Hematopoietic multipotent progenitor cell (in vitro differentiated cells): ENCODE measurements at regions not wholly inside any gene's neighbourhood (a gene's known extent, or its start where the extent isn't known, plus 50 kb on each side); places are given as distances from the start of the nearest gene placed in this dataset.

Experiments
- DNase-seq, 3 donors: peaks; one replicate each; pipeline ENCODE4 v3.0.0-alpha.2; 2011 to 2015; ENCODE audit warnings: low read depth in 2 of 3, low spot score in 2 of 3

DNA sequence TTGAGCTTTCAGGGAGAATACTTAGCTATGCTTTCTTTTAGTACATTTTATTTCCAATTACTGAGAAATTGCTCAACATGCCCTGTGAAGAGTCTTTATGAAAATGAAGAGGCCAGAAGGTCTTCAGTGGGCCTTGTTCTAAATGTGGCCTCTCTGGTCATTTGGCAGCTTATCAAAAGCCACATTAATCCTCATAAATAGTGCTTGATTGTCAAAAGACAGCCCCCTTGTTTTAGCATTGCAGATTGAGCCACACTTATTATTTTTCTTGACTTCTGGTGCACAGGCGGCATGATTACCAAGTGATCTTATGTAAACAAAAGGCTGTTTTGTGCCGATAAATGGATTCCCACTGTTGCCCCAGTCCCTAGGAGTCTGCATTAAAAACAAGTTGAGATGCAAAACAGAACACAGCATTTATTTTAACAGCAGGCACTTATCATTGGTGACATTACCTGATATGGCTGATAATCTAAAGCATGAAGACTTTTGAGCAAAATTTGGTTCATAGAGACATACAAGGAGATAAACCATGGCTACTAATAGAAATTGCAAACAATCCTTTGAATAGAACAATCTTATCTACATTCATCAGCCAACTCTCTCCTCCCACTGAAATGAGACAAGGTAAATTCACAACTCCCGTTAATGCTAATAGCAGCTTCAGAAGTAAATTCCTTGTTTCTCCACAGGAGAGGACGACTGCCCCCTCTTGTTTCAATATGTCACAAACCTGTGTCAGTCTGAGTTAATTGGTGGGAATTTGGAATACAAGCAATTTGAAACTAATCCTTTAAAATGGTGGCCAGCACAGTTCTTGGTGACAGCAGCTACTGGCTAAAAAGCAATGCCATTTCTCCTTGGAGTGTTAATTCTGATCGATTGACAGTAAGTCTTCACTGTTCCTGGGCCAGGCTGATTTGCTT lies 194.3 kb downstream of the NSUN3 start:
- no peak for DNase-seq

DNA sequence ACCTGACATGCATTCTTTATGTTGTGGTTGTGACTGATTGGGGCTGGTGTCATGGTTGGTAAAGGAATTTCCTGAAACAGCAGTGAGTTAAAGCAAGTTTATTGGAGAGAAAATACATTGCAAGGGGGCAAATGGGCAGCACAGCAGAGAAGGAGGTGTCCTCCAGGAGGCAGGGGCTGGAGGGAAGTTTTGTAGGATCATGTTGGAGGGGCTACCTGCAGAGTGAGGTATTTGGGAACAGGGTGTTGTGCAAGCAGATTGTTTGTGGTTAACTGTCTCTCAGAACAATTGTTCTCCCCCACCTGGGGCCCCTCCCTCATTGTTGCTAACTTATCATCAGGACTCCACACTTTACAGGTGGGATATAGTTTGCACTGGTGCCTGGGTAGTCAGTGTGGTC lies 196.0 kb downstream of the NSUN3 start:
- no peak for DNase-seq

DNA sequence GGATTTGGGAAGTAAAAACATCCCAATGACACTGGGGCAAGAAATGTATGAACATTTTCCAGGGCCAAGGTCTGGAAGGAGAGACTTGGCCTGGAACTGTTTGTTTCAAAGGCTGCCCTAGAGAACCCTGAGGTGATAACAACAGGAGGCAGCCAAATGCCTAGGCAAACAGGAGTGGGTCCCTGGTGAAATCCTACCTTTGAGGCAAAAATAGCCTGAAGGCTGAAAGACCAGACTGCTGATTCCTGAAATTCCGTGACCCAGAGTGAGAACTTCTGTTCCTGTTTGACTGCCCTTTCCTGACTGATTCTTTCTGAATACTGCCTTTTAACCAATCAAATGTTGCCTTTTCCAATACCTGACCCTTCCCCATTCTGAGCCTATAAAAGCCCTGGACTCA lies 196.4 kb downstream of the NSUN3 start:
- no peak for DNase-seq

DNA sequence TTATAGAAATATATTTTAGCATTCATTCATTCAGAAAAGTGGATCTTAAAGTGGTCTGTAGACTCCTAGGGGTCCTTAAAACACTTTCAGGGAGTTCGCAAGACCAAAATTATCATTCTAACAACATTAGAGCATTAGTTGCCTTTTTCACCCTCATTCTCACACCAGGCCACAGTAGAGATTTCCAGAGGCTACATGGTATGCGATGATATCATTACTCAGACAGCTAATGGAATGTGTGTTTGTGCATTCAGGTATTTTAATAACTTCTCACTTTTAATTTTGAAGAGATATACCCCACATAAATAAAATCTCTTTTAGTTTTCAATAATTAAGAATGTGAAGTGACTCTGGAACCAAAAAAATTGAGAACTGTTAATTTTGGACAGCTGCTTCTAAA lies 206.9 kb downstream of the NSUN3 start:
- DNase-seq, result no peak

DNA sequence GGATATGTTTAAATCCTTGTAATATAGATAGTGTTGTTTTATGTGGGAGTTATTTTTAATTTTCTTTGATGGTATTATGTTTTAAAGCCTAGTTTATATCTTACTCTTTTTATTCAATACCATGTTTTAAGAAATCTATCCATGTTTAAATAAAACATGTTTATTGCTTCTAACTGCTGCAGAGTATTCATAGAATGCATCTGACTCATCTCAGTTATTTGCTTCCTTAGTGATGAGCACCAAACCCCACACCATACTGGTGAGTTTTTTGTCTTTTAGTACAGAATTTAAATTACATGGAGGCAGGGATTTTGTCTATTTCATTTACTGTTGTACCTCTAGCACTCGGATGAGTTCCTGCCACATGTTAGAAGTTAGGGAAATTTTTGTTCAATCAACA lies 209.2 kb downstream of the NSUN3 start:
- DNase-seq, result no peak

DNA sequence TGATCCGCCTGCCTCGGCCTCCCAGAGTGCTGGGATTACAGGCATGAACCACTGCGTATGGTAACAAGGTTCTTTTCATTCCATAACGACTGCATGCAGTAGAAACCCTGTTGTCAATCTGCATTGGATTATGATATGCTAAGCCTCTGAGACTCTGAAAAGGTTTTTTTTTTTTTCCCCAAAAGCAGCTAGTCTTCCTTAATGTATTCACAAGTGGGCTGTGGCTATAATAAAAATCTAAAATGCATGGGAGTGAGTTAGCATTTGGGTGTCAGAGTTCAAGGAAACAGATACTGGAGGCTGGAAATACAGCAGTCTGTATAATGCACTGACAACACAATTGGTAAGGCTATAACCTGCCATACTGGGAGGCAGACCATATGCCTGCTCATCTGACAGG lies 218.1 kb downstream of the NSUN3 start:
- no peak for DNase-seq

DNA sequence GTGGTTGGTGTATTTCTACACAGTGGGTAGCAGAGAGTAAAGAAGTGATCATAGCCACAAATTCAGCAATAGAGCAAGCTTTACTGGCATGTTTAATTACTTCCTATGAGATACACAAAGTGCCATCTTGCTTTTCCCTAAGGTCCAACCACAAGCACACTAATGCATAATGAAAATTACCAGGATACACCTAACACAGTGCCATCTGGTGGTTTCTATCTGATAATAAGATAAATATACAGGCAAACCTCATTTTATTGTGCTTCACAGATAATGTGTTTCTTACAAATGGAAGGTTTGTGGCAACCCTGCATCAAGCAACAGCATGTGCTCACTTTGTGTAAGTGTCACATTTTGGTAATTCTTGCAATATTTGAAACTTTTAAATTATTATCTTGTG lies 223.0 kb downstream of the NSUN3 start:
- DNase-seq, result peak in 2 of 3 donors; percentile 14 to 48

DNA sequence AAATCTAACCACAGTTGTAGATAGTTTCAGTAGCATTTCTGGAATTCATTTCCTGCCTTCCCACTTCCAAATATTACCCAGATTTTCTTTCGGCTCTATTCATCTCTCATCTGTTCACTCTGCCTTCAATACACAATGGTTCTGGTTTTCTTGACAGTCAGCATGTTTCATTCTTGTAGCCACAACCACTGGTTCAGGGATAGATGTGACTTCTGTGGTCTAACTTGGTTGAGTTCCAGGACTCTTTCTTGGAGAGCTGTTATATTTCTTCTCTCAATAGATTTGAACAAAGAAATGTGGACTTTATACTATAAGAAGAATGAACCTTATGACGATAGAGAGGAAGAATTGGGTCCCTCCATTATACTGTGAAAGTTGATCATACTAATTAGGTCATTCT lies 228.8 kb downstream of the NSUN3 start:
- no peak for DNase-seq

DNA sequence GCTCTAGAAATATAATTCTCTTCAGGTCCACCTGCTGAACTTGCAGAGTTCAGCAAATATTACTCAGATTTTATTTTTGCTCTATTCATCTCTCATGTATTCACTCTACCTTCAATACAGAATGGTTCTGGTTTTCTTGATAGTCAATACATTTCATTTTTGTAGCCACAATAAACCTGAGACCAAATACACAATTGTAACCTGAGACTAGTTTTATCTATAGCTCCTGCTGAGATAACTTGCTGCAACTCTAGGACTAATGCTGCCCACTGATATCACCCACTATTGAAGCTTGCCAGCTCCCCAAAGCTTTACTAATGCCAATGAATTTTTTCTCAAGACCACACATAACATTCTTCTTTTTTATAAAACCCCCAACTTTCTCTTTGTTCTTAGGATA lies 229.3 kb downstream of the NSUN3 start:
- no peak for DNase-seq

DNA sequence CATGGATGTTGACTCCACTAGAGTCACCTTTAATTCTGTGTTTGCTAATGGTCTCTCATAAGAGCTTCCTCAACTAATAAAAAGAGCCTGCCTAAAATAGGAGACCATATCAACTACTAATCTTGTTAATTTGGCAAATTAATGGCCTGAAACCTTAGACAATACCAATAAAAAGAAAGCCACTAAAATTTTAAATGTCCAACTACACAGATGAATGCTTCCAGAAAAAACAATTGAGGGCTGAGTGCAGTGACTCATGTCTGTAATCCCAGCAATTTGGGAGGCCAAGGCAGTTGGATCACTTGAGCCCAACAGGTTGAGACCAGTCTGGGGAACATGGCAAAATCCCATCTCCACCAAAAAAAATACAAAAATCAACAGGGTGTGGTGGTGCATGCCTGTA lies 230.9 kb downstream of the NSUN3 start:
- DNase-seq, result no peak

DNA sequence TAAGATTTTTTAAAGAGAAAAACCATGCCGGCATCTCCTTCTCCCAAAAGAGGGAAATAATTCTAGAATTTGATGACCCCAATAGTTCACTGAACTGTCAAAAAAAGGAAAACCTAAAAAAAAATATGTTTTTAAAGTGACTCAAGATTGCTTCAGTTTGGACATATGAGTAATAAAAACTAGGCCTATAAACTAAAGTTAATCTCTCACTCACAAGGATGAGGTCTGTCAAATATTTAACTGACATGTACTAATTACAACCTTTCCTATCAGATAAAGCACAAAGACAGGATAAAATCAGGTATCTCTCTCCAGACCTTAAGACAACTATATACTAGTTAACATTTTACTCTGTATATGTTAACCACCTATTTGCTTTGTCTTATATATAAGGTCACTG lies 231.9 kb downstream of the NSUN3 start:
- DNase-seq, result no peak

DNA sequence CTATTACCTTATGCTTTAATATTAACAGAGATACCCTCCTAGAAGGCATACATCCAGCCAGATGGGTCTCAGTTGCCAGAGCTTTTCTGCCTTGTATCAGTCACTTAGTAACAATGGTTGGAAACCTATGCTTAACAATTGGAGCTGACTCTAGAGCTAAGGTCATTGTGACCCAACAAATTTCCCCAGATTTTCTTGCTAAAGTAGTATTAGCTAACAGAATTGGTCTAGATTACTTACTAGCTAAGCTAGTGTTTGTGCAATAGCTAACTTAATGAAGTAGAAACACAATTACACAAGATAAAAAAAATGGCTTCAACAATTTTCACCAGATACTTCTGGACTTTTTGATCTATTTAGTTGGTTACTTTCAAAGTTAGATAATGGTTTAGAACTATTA lies 236.9 kb downstream of the NSUN3 start:
- no peak for DNase-seq

DNA sequence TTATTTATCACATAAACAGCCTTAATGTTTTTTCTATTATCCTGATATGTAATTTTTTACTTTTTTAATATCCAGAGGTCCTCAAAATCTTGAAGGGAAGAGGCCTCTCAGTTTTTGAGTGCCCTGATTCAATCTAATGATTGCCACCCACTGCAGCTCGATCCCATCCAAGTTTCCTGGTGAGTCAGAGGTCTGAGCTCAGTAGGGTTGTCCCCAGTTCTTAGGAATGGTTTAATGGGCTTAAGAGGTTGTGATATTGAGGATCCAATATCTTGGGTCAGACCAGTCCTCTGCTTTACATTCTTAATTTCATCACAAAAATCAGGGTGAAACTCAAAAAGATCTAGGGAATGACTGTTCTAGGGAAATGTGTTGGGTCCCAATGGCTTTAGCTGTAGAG lies 238.5 kb downstream of the NSUN3 start:
- no peak for DNase-seq

DNA sequence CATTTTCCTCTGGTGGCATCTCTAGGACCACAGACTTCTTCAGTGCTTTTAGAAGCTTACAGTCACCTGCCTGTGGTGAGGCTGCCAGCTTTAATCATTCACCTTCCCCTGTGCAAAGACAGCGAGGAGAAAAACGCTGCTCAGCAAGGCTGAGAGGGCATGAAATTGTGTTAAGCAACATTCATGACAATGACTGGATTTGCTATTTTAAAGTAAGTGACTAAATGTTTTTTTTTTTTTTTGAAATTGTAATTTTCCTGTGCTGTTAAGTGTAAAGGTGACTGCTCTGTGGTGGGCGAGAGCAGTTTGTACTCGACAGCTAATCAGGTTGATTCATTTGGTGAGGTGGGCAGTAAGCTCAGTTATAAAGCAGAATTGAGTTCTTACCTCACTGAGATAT lies 240.4 kb downstream of the NSUN3 start:
- DNase-seq, result no peak

DNA sequence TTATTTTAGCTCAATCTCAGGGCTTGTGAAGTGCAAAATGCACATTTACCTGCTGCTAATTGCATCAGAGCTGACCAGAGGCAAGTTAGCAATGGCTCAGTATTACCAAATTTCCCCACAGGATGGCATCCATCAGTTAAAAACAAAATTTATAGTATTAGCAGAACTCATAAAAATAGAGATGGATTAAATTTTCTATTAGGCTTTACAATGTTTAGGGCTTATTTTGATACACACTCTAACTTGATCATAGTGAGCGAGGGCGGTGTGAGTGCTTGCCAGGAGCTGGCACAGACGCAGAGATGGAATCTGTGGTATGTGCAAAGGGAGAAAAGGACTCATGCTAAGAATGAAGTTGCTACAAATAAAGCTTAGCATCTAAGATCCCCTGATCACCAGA lies 241.0 kb downstream of the NSUN3 start:
- DNase-seq, result peak in 1 of 3 donors; percentile 25

DNA sequence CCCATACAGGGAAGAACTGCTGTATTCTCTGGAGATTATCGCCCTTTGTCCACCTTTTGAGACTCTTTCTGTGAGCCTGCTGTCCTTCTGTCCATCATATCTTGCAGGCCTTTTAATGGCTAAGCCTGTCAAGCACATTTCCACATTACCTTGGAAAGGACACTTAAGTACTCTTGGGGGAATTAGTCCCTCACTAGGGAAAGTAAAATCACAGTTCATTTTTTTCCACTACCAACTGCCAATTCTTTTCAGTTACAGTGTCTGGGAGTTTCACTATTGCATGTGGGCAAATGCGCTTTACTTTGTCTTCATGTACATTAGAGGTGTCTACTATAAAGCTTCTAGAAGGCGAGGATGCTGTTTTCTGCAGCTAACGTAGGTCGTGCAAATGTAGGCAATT lies 242.1 kb downstream of the NSUN3 start:
- no peak for DNase-seq

DNA sequence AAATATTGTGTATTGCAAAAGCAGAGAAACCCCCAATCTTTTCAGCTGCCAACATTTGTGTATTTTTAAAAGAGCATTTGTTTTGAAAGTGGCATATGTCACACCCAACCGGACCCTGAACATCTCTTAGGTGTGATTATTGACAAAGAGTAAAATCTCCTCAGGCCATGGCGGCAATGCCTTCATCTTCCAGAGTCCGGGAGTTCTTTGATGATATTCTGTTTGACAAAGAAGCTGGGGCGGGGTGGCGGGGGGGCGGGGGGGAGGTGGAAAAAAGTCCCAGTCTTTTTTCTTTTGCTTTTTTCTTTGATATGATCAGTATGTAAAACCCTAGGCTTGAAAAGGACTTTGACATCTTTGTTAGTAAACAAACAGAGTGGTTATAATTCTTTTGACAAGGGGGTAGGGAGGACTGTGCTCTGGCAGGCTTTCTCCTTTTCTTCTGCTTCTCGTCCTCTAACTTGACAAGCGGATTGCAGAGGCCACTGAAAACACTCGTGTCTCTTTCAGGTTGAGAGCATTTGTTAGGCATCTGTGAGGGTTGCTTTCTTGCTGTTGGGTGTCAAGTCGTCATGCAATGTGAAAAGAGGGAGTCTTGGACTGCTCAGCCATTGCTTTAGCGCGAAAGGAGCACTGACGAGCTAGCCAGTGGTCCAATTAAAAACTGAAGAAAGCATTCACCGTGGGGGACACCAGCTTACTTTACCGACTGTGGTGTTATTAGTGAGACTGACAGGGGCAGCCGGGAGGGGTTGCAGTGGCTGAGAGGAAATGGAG lies 243.2 kb downstream of the NSUN3 start:
- no peak for DNase-seq

DNA sequence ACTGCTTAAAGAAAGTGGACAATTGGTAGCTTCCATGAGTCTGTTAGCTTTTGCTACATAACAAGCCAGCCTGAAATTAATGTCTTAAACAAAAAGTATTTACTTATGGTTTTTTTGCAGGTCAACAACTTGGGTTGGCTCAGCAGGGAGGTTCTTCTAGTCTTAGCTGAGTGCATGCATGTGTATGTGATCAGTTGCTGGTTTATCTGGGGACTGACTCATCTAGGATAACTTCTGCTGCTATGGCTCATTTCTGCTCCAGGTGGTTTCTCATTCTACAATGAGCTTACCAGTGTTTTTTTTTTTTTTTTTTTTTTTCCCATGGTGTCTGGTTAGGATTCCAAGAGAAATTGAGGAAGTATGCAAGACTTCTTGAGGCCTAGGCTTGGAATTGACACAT lies 244.7 kb downstream of the NSUN3 start:
- DNase-seq, result no peak

DNA sequence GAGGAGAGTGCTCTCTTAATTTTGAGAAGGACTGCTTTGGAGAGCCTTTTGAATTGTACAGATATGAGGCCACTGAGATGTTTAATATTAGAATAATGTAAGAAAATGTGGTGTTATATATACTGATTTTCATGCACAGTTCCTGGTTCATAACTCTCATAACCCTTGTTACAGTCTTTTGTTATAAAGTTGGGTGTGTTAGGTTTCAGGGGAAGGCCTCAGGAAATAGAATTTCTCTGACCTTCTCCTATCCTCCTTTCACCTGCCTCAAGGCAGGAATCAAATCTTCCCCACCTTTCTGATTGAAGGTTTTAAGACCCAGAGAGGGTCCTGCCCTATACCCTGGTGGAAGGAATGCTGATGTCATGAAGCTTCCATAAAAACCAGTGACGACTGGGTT lies 245.9 kb downstream of the NSUN3 start:
- no peak for DNase-seq

DNA sequence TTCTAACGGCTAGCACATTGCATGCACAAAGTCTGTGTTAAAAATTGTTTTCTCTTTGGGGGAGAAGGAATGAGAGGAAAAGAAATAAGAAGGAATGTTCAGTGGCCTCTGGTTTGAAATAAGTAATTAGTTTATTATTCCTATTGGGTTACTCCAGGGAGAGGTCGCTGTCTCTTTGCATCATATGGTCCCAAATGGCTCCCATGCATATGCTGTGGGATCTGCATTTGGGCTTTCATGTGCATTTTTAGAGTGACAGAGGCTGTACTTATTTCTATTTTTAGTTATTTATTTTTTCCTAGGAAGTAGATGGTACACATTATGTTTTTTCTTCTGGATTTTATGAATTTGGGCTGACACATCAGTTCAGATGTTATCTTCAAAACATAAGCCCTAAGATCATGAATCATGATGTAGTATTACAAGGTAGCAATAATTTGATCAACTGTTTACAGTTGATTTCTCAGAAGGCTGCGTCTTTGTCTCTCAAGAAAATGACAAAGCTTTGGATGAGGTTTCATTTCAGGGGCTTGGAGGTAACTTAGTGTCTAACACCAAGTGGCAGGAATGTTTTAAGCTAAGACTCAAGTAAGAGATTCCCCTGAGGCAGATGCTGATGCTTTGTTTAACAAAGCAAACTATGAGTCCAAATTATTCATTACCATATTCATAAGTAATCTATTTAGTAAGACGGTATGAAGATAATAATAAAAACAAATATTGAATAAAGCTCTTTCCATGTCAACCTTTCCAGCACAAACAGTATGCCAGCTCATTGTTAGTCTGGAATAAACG lies 247.7 kb downstream of the NSUN3 start:
- no peak for DNase-seq

DNA sequence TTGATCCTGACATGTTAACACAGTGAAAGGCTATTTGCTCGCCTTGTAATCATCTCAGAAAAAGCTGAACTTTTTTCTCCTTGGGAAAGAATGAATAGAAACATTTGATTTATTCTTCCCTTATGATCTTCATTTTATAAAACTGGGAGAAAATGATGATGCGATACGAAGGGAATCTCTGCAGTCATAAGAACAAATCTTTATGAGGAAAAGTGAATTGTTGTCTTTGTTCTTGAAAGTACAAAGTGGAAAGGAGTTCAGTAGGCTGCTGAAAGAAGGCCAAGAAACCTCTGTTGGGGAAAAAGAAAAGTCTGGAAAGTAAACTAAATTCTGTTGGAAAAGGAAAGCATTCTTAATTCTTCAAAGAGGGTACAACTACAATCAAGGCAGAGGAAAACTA lies 248.8 kb downstream of the NSUN3 start:
- DNase-seq, result no peak
